Gastroesophageal sphincter (tissue), 4 donors: ENCODE measurements at regions not wholly inside any gene's neighbourhood (a gene's known extent, or its start where the extent isn't known, plus 50 kb on each side); places are given as distances from the start of the nearest gene placed in this dataset.
"Not testable (repeated sequence)": the region's sequence is repeated elsewhere in the genome, so short reads cannot be mapped to it uniquely, and the experiment has no call there.

ENCODE experiments used
- ATAC-seq: fragments of 150-250 bp; one replicate; pipeline ENCODE4 v1.9.1; 2016; ENCODE audit warnings: mild to moderate bottlenecking, moderate library complexity
- H3K27ac ChIP-seq, 4 donors: fragments of 200-600 bp; sonication (generic) in 3 of 4; 1 replicate in 3 of 4; 2 replicates in 1 of 4; pipeline ENCODE4 v1.5.1; 2016 to 2019
- H3K27me3 ChIP-seq: fragments of 200-600 bp; sonication (generic); one replicate; pipeline ENCODE4 v1.5.1; 2019
- H3K36me3 ChIP-seq, 2 donors: fragments of 200-600 bp; sonication (generic); one replicate each; pipeline ENCODE4 v1.5.1; 2019; ENCODE audit warnings: control low read depth in 1 of 2
- H3K4me1 ChIP-seq, 3 donors: fragments of 200-600 bp; sonication (generic); 1 replicate in 2 of 3; 2 replicates in 1 of 3; pipeline ENCODE4 v1.5.1; 2016 to 2019; ENCODE audit warnings: control low read depth in 2 of 3
- H3K4me3 ChIP-seq, 2 donors: fragments of 200-600 bp; sonication (generic); one replicate each; pipeline ENCODE4 v1.5.1; 2019; ENCODE audit warnings: mild to moderate bottlenecking in 1 of 2, moderate library complexity in 1 of 2
- H3K9me3 ChIP-seq, 3 donors: fragments of 200-600 bp; sonication (generic); one replicate each; pipeline ENCODE4 v1.5.1; 2017 to 2019; ENCODE audit warnings: control low read depth in 2 of 3
- CTCF ChIP-seq, 4 experiments: fragments of 200-600 bp in 2 of 4; fragments of 450-650 bp in 2 of 4; sonication (generic) in 1 of 4; IDR thresholded peaks; one replicate each; pipeline ENCODE4 v1.5.1; 2017 to 2019; ENCODE audit warnings: antibody characterized with exemption in 4 of 4, mild to moderate bottlenecking in 2 of 4, moderate library complexity in 2 of 4
- WGBS, 2 donors: methylation state at CpG; one replicate each; pipeline ENCODE4 v1.1.5; 2018; ENCODE audit warnings: low coverage in 1 of 2; 5-methylcytosine and 5-hydroxymethylcytosine counted together

GRCh38 chr9:40196165-40196714 is 840.8 kb downstream of the SPATA31A1 start:
- not testable (repeated sequence) for H3K9me3 ChIP-seq
- WGBS, 2 donors: 33% methylated on average over 1 of the region's 15 CpGs; no CpG with 5 or more reads in 1 of the 2 donors

GRCh38 chr9:40196803-40197202 is 841.3 kb downstream of the SPATA31A1 start:
- H3K27ac ChIP-seq, H3K27me3 ChIP-seq, H3K4me3 ChIP-seq, H3K9me3 ChIP-seq, H3K4me1 ChIP-seq, ATAC-seq, H3K36me3 ChIP-seq: not testable (repeated sequence)
- no CpG with 5 or more reads among the region's 18 CpGs for WGBS, 2 donors

More at GRCh38 chr9:40196165-40196714, 840.8 kb downstream of the SPATA31A1 start:
- not testable (repeated sequence) for H3K4me3 ChIP-seq, H3K27ac ChIP-seq, ATAC-seq, H3K27me3 ChIP-seq, H3K36me3 ChIP-seq, H3K4me1 ChIP-seq

GRCh38 chr9:40221596-40222233 is 866.2 kb downstream of the SPATA31A1 start:
- H3K9me3 ChIP-seq, ATAC-seq, H3K27me3 ChIP-seq, H3K27ac ChIP-seq, H3K4me1 ChIP-seq, H3K36me3 ChIP-seq, H3K4me3 ChIP-seq: not testable (repeated sequence)
- no CpG with 5 or more reads among the region's 33 CpGs for WGBS, 2 donors

DNA sequence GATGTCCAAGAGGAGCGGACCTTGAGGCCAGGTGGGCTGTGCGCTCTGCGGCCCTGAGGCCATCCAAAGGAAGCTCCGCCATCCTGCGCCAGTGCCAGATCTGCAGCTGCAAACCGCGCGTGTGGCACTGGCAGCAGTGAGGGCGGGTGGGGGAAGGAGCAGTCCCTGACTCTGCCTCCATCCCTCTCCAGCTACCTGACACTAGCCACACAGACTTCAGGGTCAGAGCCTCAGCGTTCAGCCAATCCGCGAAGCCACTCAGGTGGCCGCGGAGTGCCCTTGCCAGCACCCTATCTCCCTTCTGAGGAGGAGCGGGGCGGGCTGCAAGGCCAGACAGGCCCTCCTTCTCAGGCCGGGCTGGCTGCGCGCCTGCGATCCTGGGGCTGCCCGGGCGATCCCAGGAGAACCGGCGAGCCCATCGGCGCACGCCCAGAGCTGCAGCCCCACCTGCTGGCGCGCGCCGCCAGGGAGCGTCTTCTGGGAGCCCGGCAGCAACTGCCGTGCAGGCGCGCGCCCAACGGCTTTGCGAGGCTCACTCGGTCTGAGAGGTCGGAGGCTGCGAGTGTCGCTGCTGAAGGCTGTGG is 867.2 kb downstream of the SPATA31A1 start:
- not testable (repeated sequence) for H3K27me3 ChIP-seq, ATAC-seq, H3K36me3 ChIP-seq, H3K4me3 ChIP-seq, H3K9me3 ChIP-seq, H3K4me1 ChIP-seq, H3K27ac ChIP-seq
- no CpG with 5 or more reads among the region's 43 CpGs for WGBS, 2 donors
- peak in 2 of 4 experiments; percentile 22 to 57 for TF ChIP-seq CTCF (IDR thresholded peaks at IDR 0.05)

- not testable (repeated sequence) for ATAC-seq, H3K27me3 ChIP-seq, H3K27ac ChIP-seq, H3K4me1 ChIP-seq, H3K9me3 ChIP-seq, H3K36me3 ChIP-seq
- WGBS, 2 donors: no CpG with 5 or more reads among the region's 33 CpGs
- peak overlapping the region in 1 of 2 donors; percentile 33 for H3K4me3 ChIP-seq
These were observed 867.9 kb downstream of the SPATA31A1 start for GRCh38 chr9:40223353-40223752.
